ENCODE measurements at regions not wholly inside any gene's neighbourhood (a gene's known extent, or its start where the extent isn't known, plus 50 kb on each side); places are given as distances from the start of the nearest gene placed in this dataset.

GRCh38 chr12:125395583-125396215 lies 330.5 kb downstream of the AACS start:
- Histone ChIP-seq H3K4me1 (no peaks in the 10 kb centered on the region), H3F3A (ENCODE audit: low read depth) (no peaks in the 10 kb centered on the region), H3K36me3 (no peaks in the 10 kb centered on the region), H2AFZ (replicated peaks) (no peak overlapping the region), H4K20me1 (ENCODE audit: low read depth) (no peaks in the 10 kb centered on the region), H3K4me2 (no peak overlapping the region), H3K27me3 (no peaks in the 10 kb centered on the region), H3K9me3 (ENCODE audit: low read depth) (no peaks in the 10 kb centered on the region), H3K27ac (no peak overlapping the region), H3K9ac (no peak overlapping the region), H3K4me3 (no peak overlapping the region), H3K79me2 (ENCODE audit: low read depth) (no peaks in the 10 kb centered on the region)
- no peaks in the 10 kb centered on the region for H3K36me3 Mint-ChIP-seq
- peaks cover 6% of the 10 kb centered on the region for H3K27me3 Mint-ChIP-seq (ENCODE audit: insufficient read depth, low read depth)
- peaks cover 2% of the 10 kb centered on the region for H3K4me1 Mint-ChIP-seq
- no peak overlapping the region for H3K27ac Mint-ChIP-seq
- peaks cover 7% of the 10 kb centered on the region for H3K9me3 Mint-ChIP-seq
- TF ChIP-seq, protein P1, sequence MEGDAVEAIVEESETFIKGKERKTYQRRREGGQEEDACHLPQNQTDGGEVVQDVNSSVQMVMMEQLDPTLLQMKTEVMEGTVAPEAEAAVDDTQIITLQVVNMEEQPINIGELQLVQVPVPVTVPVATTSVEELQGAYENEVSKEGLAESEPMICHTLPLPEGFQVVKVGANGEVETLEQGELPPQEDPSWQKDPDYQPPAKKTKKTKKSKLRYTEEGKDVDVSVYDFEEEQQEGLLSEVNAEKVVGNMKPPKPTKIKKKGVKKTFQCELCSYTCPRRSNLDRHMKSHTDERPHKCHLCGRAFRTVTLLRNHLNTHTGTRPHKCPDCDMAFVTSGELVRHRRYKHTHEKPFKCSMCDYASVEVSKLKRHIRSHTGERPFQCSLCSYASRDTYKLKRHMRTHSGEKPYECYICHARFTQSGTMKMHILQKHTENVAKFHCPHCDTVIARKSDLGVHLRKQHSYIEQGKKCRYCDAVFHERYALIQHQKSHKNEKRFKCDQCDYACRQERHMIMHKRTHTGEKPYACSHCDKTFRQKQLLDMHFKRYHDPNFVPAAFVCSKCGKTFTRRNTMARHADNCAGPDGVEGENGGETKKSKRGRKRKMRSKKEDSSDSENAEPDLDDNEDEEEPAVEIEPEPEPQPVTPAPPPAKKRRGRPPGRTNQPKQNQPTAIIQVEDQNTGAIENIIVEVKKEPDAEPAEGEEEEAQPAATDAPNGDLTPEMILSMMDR (IDR thresholded peaks at IDR 0.05) = no peak
- TF ChIP-seq EZH2 (IDR thresholded peaks at IDR 0.05) (no peak), EZH2phosphoT487 (IDR thresholded peaks at IDR 0.05) (no peak)
- no peak for DNase-seq (ENCODE audit: low spot score)
- no peak overlapping the region for H3K4me3 Mint-ChIP-seq

DNA sequence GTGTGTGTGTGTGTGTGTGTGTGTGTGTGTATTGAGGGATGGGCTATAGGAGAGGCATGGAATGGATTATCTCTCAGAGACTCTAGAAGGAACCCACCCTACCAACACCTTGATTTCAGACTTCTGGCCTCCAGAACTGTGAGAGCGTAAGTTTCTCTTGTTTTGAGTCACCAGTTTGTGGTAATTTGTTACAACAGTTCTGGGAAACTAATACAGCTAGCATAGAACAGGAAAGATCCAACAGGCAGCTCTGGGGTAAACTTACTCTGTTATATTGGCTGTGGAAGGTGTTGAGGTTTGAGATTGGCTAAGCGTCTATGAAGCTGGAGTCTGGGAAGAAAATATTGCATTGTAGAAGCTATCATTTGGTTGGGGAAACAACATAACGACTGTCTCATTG lies 334.3 kb downstream of the AACS start:
- Histone ChIP-seq H3K79me2 (ENCODE audit: low read depth) (no peaks in the 10 kb centered on the region), H3K36me3 (no peaks in the 10 kb centered on the region), H3K27ac (no peak overlapping the region), H2AFZ (replicated peaks) (no peak overlapping the region), H3F3A (ENCODE audit: low read depth) (no peaks in the 10 kb centered on the region), H3K27me3 (no peaks in the 10 kb centered on the region), H3K9ac (no peak overlapping the region), H3K9me3 (ENCODE audit: low read depth) (peaks cover 8% of the 10 kb centered on the region), H3K4me3 (no peak overlapping the region), H4K20me1 (ENCODE audit: low read depth) (no peaks in the 10 kb centered on the region), H3K4me2 (no peak overlapping the region), H3K4me1 (no peaks in the 10 kb centered on the region)
- no peaks in the 10 kb centered on the region for H3K4me1 Mint-ChIP-seq
- no peak overlapping the region for H3K4me3 Mint-ChIP-seq
- no peak overlapping the region for H3K27ac Mint-ChIP-seq
- no peak for DNase-seq (ENCODE audit: low spot score)
- H3K27me3 Mint-ChIP-seq (ENCODE audit: insufficient read depth, low read depth) = peaks cover 12% of the 10 kb centered on the region
- H3K9me3 Mint-ChIP-seq = peaks cover 29% of the 10 kb centered on the region
- peaks cover 3% of the 10 kb centered on the region for H3K36me3 Mint-ChIP-seq
- no peak for TF ChIP-seq EZH2 (IDR thresholded peaks at IDR 0.05)
- TF ChIP-seq EZH2phosphoT487 (IDR thresholded peaks at IDR 0.05) = no peak
- TF ChIP-seq, protein P1 (IDR thresholded peaks at IDR 0.05) = no peak

DNA sequence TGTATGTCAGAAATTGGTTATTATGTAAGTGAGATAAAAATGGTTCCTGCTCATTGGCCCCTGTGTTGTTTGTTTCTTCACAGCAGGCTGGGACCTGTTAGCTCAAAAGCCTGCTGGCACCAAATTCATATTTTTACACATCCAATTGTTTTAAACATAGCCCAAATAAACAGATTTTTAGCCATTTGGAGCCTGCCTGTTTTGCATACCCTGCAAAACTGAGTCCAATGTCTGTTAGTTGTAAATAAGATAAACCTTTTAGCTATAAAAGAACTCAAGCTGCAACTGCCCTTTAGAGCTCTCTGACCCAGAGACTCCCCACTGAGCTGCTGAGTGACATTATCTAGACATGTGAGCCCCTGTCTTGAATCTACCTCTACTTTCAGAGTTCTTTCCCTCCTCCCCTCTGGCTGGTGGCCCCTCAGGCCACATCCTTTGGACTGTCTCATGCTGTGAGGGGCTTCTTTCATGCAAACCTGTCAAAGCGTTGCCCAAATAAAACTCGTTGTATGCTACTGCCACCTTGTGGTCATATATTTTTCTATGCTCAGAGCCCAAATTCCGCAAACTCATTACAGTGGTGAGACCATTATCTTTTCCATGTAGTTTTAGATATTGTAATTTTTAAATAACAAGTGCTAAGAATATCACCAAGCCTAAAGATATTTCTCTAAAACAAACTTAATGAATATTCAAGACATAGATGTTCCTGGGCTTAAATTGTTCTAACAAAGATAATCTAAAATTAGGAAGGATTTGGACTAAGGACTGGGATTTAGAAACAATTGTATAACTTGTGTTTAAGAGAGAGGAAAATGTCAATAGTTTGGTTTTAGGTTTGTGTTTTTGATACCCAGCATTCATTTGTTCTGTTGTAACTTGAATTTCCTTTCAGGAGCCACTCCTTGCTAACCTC lies 337.9 kb downstream of the AACS start:
- TF ChIP-seq, protein P1 (IDR thresholded peaks at IDR 0.05) = peak; percentile 75
- no peak for TF ChIP-seq EZH2 (IDR thresholded peaks at IDR 0.05)
- Mint-ChIP-seq H3K9me3 (peaks cover 30% of the 10 kb centered on the region), H3K4me1 (no peaks in the 10 kb centered on the region), H3K4me3 (no peak overlapping the region), H3K27me3 (ENCODE audit: insufficient read depth, low read depth) (peaks cover 14% of the 10 kb centered on the region), H3K27ac (no peak overlapping the region), H3K36me3 (peaks cover 3% of the 10 kb centered on the region)
- H3K4me1 ChIP-seq = no peaks in the 10 kb centered on the region
- no peaks in the 10 kb centered on the region for H3K79me2 ChIP-seq (ENCODE audit: low read depth)
- DNase-seq (ENCODE audit: low spot score) = peak; percentile 79
- H4K20me1 ChIP-seq (ENCODE audit: low read depth) = no peaks in the 10 kb centered on the region
- H3K27ac ChIP-seq = no peak overlapping the region
- no peaks in the 10 kb centered on the region for H3K36me3 ChIP-seq
- no peak overlapping the region for H3K4me3 ChIP-seq
- peaks cover 8% of the 10 kb centered on the region for H3K9me3 ChIP-seq (ENCODE audit: low read depth)
- no peaks in the 10 kb centered on the region for H3F3A ChIP-seq (ENCODE audit: low read depth)
- H3K4me2 ChIP-seq = no peak overlapping the region
- no peak overlapping the region for H3K9ac ChIP-seq
- H3K27me3 ChIP-seq = no peaks in the 10 kb centered on the region
- no peak overlapping the region for H2AFZ ChIP-seq (replicated peaks)
